ENCODE measurements at regions not wholly inside any gene's neighbourhood (a gene's known extent, or its start where the extent isn't known, plus 50 kb on each side); places are given as distances from the start of the nearest gene placed in this dataset.

GRCh38 chr6:6930223-6930880 is 177.4 kb upstream of the RREB1 start:
- no peak for DNase-seq
- Mint-ChIP-seq H3K4me3 (ENCODE audit: low read depth, unreplicated experiment) (no peak overlapping the region), H3K27me3 (ENCODE audit: unreplicated experiment) (no peaks in the 10 kb centered on the region), H3K9me3 (ENCODE audit: low read depth, unreplicated experiment) (no peaks in the 10 kb centered on the region), H3K36me3 (ENCODE audit: insufficient read depth, unreplicated experiment) (no peaks in the 10 kb centered on the region), H3K27ac (ENCODE audit: unreplicated experiment) (no peak overlapping the region), H3K4me1 (ENCODE audit: low read depth, unreplicated experiment) (no peaks in the 10 kb centered on the region)
- intact Hi-C loops (cut with micrococcal nuclease; ENCODE audit: unreplicated experiment) = no loop called here
- CTCF ChIA-PET = no interaction called here
- BruUV-seq (replicated peaks) = no TSS peak
- no peak for TF ChIP-seq CTCF (IDR thresholded peaks at IDR 0.05; ENCODE audit: unreplicated experiment)

DNA sequence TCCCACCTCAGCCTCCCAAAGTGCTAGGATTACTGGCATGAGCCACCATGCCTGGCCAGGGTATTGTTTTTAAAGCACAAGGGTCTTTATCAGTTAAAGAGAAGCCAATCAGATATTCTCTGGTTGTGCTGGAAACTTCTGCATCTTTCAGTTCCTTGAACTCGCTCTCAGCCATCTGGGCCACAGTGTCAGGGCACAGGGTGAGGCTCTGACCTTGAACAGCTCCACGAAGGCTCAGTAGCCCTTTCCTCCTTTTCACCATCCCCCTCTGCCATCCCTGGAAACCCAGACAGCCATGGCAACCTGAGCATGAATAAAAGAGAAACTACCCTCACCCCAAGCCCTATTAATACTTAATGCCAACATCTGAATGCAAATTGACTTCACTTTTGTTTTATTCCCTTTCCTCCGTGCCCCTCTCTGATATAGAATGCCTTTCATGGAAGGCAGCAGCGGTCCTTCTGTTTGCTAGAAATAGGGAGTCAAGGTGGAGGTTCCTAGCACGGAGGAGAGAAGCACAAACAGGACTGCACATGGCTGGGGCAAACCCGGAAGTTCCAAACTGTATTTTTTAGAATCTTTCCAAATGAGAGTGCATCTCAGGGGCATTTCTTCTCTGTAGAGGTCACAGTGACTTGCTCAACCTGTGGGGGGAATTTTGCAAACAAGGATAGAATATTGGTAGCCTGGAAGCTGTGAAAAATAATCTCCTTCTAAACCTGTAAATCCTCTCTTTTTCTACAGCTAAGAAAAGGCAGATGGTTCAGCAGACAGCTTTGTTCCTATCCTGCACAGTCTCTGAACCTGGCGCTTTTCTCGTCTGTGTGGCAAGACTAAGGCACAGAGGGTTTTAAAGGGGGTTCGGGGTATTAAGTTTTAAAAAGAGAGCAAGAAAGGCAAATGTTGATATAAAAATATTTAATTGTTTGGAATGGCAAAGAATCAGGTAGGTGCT is 176.4 kb upstream of the RREB1 start:
- no peak overlapping the region for H3K4me3 Mint-ChIP-seq (ENCODE audit: low read depth, unreplicated experiment)
- no TSS peak for BruUV-seq (replicated peaks)
- no peak for DNase-seq
- CTCF ChIA-PET = no interaction called here
- H3K27me3 Mint-ChIP-seq (ENCODE audit: unreplicated experiment) = no peaks in the 10 kb centered on the region
- H3K36me3 Mint-ChIP-seq (ENCODE audit: insufficient read depth, unreplicated experiment) = no peaks in the 10 kb centered on the region
- no peaks in the 10 kb centered on the region for H3K9me3 Mint-ChIP-seq (ENCODE audit: low read depth, unreplicated experiment)
- H3K27ac Mint-ChIP-seq (ENCODE audit: unreplicated experiment) = no peak overlapping the region
- intact Hi-C loops (cut with micrococcal nuclease; ENCODE audit: unreplicated experiment) = no loop called here
- no peak for TF ChIP-seq CTCF (IDR thresholded peaks at IDR 0.05; ENCODE audit: unreplicated experiment)
- H3K4me1 Mint-ChIP-seq (ENCODE audit: low read depth, unreplicated experiment) = no peaks in the 10 kb centered on the region

GRCh38 chr6:6932341-6932740 is 175.4 kb upstream of the RREB1 start:
- H3K27ac Mint-ChIP-seq (ENCODE audit: unreplicated experiment) = no peak overlapping the region
- H3K27me3 Mint-ChIP-seq (ENCODE audit: unreplicated experiment) = no peaks in the 10 kb centered on the region
- BruUV-seq (replicated peaks) = no TSS peak
- no peaks in the 10 kb centered on the region for H3K9me3 Mint-ChIP-seq (ENCODE audit: low read depth, unreplicated experiment)
- no peaks in the 10 kb centered on the region for H3K36me3 Mint-ChIP-seq (ENCODE audit: insufficient read depth, unreplicated experiment)
- no peak for TF ChIP-seq CTCF (IDR thresholded peaks at IDR 0.05; ENCODE audit: unreplicated experiment)
- no peak overlapping the region for H3K4me3 Mint-ChIP-seq (ENCODE audit: low read depth, unreplicated experiment)
- DNase-seq = no peak
- CTCF ChIA-PET = interaction anchor here (0.7 kb wide), 1 partner anchor 322 kb away, joined by 6 read pairs; no protein-coding TSS in a partner anchor
- H3K4me1 Mint-ChIP-seq (ENCODE audit: low read depth, unreplicated experiment) = no peaks in the 10 kb centered on the region
- intact Hi-C loops (cut with micrococcal nuclease; ENCODE audit: unreplicated experiment) = no loop called here

DNA sequence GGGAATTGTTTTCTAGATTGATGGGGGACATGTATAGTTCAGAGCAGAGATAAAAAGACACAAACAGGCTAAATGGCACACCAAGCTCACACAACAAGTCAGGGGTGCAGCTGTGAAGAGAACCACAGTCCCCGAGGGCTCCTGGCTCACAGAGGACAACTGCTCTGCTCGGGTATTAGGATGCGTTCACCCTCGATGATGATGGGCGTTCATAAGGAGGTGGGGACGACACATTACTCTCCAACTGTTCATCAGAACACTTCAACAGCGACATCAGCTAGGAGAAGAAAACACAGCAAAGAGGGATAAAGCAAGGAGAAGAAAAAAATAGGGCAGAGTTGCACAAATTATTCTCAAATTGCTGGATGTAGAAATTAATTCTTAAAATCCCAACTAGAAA is 174.8 kb upstream of the RREB1 start:
- CTCF ChIA-PET = interaction anchor here (0.7 kb wide), 1 partner anchor 322 kb away, joined by 6 read pairs; no protein-coding TSS in a partner anchor
- Mint-ChIP-seq H3K27ac (ENCODE audit: unreplicated experiment) (no peak overlapping the region), H3K4me3 (ENCODE audit: low read depth, unreplicated experiment) (no peak overlapping the region), H3K4me1 (ENCODE audit: low read depth, unreplicated experiment) (no peaks in the 10 kb centered on the region), H3K27me3 (ENCODE audit: unreplicated experiment) (no peaks in the 10 kb centered on the region), H3K9me3 (ENCODE audit: low read depth, unreplicated experiment) (no peaks in the 10 kb centered on the region), H3K36me3 (ENCODE audit: insufficient read depth, unreplicated experiment) (no peaks in the 10 kb centered on the region)
- TF ChIP-seq CTCF (IDR thresholded peaks at IDR 0.05; ENCODE audit: unreplicated experiment) = no peak
- intact Hi-C loops (cut with micrococcal nuclease; ENCODE audit: unreplicated experiment) = no loop called here
- no peak for DNase-seq
- BruUV-seq (replicated peaks) = no TSS peak

All from Calu3 (cell line).